NCI-H2171 (cell line): ENCODE measurements at regions not wholly inside any gene's neighbourhood (a gene's known extent, or its start where the extent isn't known, plus 50 kb on each side); places are given as distances from the start of the nearest gene placed in this dataset.
A peak's percentile ranks its signal among the peaks of the same experiment; 100 is the strongest.

Experiments used
- DNase-seq: peaks from one replicate; lab custom pipeline; 2025; lab: John Stamatoyannopoulos, UW

- no peak for DNase-seq
These were observed 96.9 kb upstream of the PFN2 start for GRCh38 chr3:150067561-150067960.

GRCh38 chr3:150064971-150065370 is 94.3 kb upstream of the PFN2 start:
- DNase-seq = no peak

GRCh38 chr3:150063237-150063636 is 92.5 kb upstream of the PFN2 start:
- no peak for DNase-seq

- DNase-seq = no peak
These were observed 91.8 kb upstream of the PFN2 start for GRCh38 chr3:150062492-150062891.

GRCh38 chr3:150061288-150062024 is 90.8 kb upstream of the PFN2 start:
- DNase-seq = no peak

- DNase-seq = no peak
These were observed 89.0 kb upstream of the PFN2 start for GRCh38 chr3:150059729-150060128.

GRCh38 chr3:150059241-150059640 is 88.5 kb upstream of the PFN2 start:
- DNase-seq = no peak

GRCh38 chr3:150057227-150057626 is 86.5 kb upstream of the PFN2 start:
- DNase-seq = no peak

GRCh38 chr3:150055332-150055731 is 84.6 kb upstream of the PFN2 start:
- peak; percentile 15 for DNase-seq

- no peak for DNase-seq
These were observed 83.9 kb upstream of the PFN2 start for GRCh38 chr3:150054635-150055034.

- no peak for DNase-seq
These were observed 79.8 kb upstream of the PFN2 start for GRCh38 chr3:150050510-150050909.

- no peak for DNase-seq
These were observed 78.6 kb upstream of the PFN2 start for GRCh38 chr3:150049317-150049716.

- DNase-seq = no peak
These were observed 71.2 kb upstream of the PFN2 start for GRCh38 chr3:150041877-150042276.

GRCh38 chr3:150040097-150040496 is 69.4 kb upstream of the PFN2 start:
- no peak for DNase-seq

- DNase-seq = no peak
These were observed 68.1 kb upstream of the PFN2 start for GRCh38 chr3:150038830-150039229.

- DNase-seq = no peak
These were observed 66.1 kb upstream of the PFN2 start for GRCh38 chr3:150036780-150037179.

- DNase-seq = no peak
These were observed 65.4 kb upstream of the PFN2 start for GRCh38 chr3:150035910-150036612.

- DNase-seq = no peak
These were observed 64.6 kb upstream of the PFN2 start for GRCh38 chr3:150035301-150035779.

GRCh38 chr3:150033721-150034120 is 63.0 kb upstream of the PFN2 start:
- no peak for DNase-seq

- DNase-seq = no peak
These were observed 60.1 kb upstream of the PFN2 start for GRCh38 chr3:150030841-150031240.

- no peak for DNase-seq
These were observed 52.5 kb upstream of the PFN2 start for GRCh38 chr3:150023239-150023636.

GRCh38 chr3:150022381-150023238 is 51.9 kb upstream of the PFN2 start:
- peak; percentile 34 for DNase-seq

- no peak for DNase-seq
These were observed 49.8 kb upstream of the PFN2 start for GRCh38 chr3:150020527-150020926.
